ENCODE measurements at regions not wholly inside any gene's neighbourhood (a gene's known extent, or its start where the extent isn't known, plus 50 kb on each side); places are given as distances from the start of the nearest gene placed in this dataset.

DNA sequence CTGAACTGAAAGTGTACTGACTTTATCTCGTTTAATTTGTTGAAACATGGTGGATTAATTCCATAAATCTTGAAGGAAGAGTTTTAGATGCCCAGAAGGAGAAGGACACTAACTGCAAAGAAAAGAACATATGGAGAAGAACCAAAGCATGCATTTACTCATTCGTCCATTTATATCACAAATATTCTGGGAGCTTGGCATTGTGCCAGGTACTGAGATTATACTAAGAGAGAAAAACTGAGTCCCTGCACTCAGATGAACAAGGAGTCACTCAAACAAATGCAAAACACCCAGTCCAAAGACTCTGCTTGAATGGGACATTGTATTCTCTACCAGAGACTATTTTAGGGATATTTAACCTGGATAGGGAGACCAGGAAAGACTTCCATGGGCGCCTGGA is 588.0 kb upstream of the MGMT start:
- TF ChIP-seq, protein P1, sequence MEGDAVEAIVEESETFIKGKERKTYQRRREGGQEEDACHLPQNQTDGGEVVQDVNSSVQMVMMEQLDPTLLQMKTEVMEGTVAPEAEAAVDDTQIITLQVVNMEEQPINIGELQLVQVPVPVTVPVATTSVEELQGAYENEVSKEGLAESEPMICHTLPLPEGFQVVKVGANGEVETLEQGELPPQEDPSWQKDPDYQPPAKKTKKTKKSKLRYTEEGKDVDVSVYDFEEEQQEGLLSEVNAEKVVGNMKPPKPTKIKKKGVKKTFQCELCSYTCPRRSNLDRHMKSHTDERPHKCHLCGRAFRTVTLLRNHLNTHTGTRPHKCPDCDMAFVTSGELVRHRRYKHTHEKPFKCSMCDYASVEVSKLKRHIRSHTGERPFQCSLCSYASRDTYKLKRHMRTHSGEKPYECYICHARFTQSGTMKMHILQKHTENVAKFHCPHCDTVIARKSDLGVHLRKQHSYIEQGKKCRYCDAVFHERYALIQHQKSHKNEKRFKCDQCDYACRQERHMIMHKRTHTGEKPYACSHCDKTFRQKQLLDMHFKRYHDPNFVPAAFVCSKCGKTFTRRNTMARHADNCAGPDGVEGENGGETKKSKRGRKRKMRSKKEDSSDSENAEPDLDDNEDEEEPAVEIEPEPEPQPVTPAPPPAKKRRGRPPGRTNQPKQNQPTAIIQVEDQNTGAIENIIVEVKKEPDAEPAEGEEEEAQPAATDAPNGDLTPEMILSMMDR (IDR thresholded peaks at IDR 0.05): no peak
- TF ChIP-seq EZH2phosphoT487 (IDR thresholded peaks at IDR 0.05): no peak
